ENCODE measurements at regions not wholly inside any gene's neighbourhood (a gene's known extent, or its start where the extent isn't known, plus 50 kb on each side); places are given as distances from the start of the nearest gene placed in this dataset.

GRCh38 chr2:67548317-67549201, 151.4 kb downstream of the ETAA1 start:
- Histone ChIP-seq H3K9me3 (replicated peaks in 1 of 3) (no peaks in the 10 kb centered on the region), H3K27me3 (no peaks in the 10 kb centered on the region), H3K4me3 (no peak overlapping the region), H3K36me3 (replicated peaks in 1 of 2) (no peaks in the 10 kb centered on the region), H3K27ac (no peak overlapping the region), H3K4me1 (replicated peaks in 1 of 2) (peaks cover 0 to 3% of the 10 kb centered on the region in 2 donors)
- no peak for TF ChIP-seq POLR2A (IDR thresholded peaks at IDR 0.05)
- TF ChIP-seq CTCF (IDR thresholded peaks at IDR 0.05): no peak
- WGBS, 4 donors: 74 to 81% (median 79%) methylated on average over 5 of the region's 5 CpGs
- intact Hi-C loops (cut with DNase I): no loop called here
- DNase-seq: no peak

DNA sequence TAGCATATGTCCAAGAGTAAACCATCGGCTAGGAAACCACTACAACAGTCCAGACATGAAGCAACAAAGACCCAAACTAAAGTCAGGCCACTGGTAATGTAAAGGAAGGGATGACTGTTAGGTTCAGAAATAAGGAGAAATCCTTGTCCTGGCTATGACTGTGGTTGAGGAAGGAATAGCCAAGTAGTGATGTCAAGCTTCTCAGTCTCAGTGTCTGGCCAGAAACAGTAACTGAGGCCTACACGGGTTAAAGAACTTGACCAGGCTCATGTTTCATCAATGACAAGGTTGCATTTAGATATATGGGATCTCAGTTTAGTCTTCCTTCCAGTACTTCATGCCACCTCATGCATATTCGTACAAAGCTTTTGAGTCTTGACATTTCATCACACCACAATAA, 162.0 kb downstream of the ETAA1 start:
- intact Hi-C loops (cut with DNase I): no loop called here
- no peaks in the 10 kb centered on the region for H3K36me3 ChIP-seq (replicated peaks in 1 of 2)
- no peak overlapping the region for H3K4me3 ChIP-seq
- TF ChIP-seq CTCF (IDR thresholded peaks at IDR 0.05) (no peak), POLR2A (IDR thresholded peaks at IDR 0.05) (no peak)
- WGBS, 4 donors: 87 to 94% (median 91%) methylated on average over 3 of the region's 3 CpGs
- peaks cover 10 to 26% of the 10 kb centered on the region in 2 donors for H3K4me1 ChIP-seq (replicated peaks in 1 of 2)
- no peak overlapping the region for H3K27ac ChIP-seq
- no peaks in the 10 kb centered on the region for H3K9me3 ChIP-seq (replicated peaks in 1 of 3)
- no peaks in the 10 kb centered on the region for H3K27me3 ChIP-seq
- DNase-seq: no peak

GRCh38 chr2:67560771-67561456, 163.8 kb downstream of the ETAA1 start:
- H3K36me3 ChIP-seq (replicated peaks in 1 of 2): no peaks in the 10 kb centered on the region
- WGBS, 4 donors: 23 to 42% (median 31%) methylated on average over 4 of the region's 4 CpGs
- TF ChIP-seq CTCF (IDR thresholded peaks at IDR 0.05) (peak in 1 of 6 experiments; percentile 11), POLR2A (IDR thresholded peaks at IDR 0.05) (no peak)
- H3K27me3 ChIP-seq: no peaks in the 10 kb centered on the region
- intact Hi-C loops (cut with DNase I): no loop called here
- peak overlapping the region in 4 of 5 donors; percentile 24 to 75 (median 69) for H3K27ac ChIP-seq
- H3K4me3 ChIP-seq: no peak overlapping the region
- H3K9me3 ChIP-seq (replicated peaks in 1 of 3): no peaks in the 10 kb centered on the region
- peaks cover 10 to 26% of the 10 kb centered on the region in 2 donors for H3K4me1 ChIP-seq (replicated peaks in 1 of 2)
- DNase-seq: peak in 4 of 7 donors; percentile 24 to 66 (median 58)

- Histone ChIP-seq H3K4me1 (replicated peaks in 1 of 2) (peaks cover 10 to 26% of the 10 kb centered on the region in 2 donors), H3K27ac (peak overlapping the region in 4 of 5 donors; percentile 43 to 75 (median 69)), H3K27me3 (no peaks in the 10 kb centered on the region), H3K36me3 (replicated peaks in 1 of 2) (no peaks in the 10 kb centered on the region), H3K9me3 (replicated peaks in 1 of 3) (no peaks in the 10 kb centered on the region), H3K4me3 (no peak overlapping the region)
- intact Hi-C loops (cut with DNase I): no loop called here
- TF ChIP-seq CTCF (IDR thresholded peaks at IDR 0.05) (no peak), POLR2A (IDR thresholded peaks at IDR 0.05) (no peak)
- 9 to 25% (median 22%) methylated on average over 8 of the region's 8 CpGs for WGBS, 4 donors
- peak; percentile 84 to 97 (median 94) for DNase-seq
These were observed 164.4 kb downstream of the ETAA1 start for GRCh38 chr2:67561457-67561965.

Measured in adrenal gland (tissue), 9 donors.